RWPE1 (cell line): ENCODE measurements at regions not wholly inside any gene's neighbourhood (a gene's known extent, or its start where the extent isn't known, plus 50 kb on each side); places are given as distances from the start of the nearest gene placed in this dataset.

ENCODE experiments used
- CTCF ChIA-PET: fragments of 350-600 bp; sonication (Branson Sonifier 250); formaldehyde crosslinking; extraction: SDS; loops from one replicate; lab custom pipeline; 2021; lab: Yijun Ruan, JAX
- POLR2A ChIA-PET: fragments of 400-600 bp; formaldehyde crosslinking; extraction: SDS; loops from one replicate; lab custom pipeline; 2020; ENCODE audit warnings: antibody characterized with exemption; ENCODE audit not compliant: low non-redundant PET; lab: Yijun Ruan, JAX
- DNase-seq: peaks from one replicate; pipeline ENCODE4 v3.0.0; 2012; ENCODE audit warnings: low spot score
- H3K27ac ChIP-seq: fragments of 450-650 bp; 2 replicates; pipeline ENCODE4 v1.5.1; 2017
- TF ChIP-seq, protein P1 (sequence below): fragments of 450-650 bp; conservative IDR thresholded peaks from 2 replicates; pipeline ENCODE4 v1.5.1; 2017; ENCODE audit warnings: low read depth, mild to moderate bottlenecking

DNA sequence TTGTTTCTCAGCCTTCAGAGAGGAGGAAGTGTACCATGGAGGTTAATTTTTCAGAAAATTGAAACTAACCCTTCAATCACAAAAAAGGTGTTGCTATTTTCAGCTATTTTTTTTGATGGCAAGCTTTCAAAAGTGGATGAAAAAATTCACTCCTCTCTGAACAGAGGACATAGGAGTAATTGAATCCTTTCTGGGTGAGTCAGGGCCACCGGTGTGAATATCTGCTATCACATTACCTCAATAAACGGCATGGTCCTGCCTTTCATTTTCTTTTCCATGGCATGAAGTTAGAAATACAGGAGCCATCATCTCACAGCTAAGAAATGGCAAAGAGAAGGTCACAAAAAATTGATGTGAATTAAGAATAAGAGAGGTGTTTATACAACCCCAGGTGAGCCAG lies 90.2 kb upstream of the CCDC112 start:
- CTCF ChIA-PET, result no interaction called here
- no peak overlapping the region for H3K27ac ChIP-seq
- no peak for DNase-seq
- POLR2A ChIA-PET, result no interaction called here
- TF ChIP-seq, protein P1, sequence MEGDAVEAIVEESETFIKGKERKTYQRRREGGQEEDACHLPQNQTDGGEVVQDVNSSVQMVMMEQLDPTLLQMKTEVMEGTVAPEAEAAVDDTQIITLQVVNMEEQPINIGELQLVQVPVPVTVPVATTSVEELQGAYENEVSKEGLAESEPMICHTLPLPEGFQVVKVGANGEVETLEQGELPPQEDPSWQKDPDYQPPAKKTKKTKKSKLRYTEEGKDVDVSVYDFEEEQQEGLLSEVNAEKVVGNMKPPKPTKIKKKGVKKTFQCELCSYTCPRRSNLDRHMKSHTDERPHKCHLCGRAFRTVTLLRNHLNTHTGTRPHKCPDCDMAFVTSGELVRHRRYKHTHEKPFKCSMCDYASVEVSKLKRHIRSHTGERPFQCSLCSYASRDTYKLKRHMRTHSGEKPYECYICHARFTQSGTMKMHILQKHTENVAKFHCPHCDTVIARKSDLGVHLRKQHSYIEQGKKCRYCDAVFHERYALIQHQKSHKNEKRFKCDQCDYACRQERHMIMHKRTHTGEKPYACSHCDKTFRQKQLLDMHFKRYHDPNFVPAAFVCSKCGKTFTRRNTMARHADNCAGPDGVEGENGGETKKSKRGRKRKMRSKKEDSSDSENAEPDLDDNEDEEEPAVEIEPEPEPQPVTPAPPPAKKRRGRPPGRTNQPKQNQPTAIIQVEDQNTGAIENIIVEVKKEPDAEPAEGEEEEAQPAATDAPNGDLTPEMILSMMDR, result no peak

DNA sequence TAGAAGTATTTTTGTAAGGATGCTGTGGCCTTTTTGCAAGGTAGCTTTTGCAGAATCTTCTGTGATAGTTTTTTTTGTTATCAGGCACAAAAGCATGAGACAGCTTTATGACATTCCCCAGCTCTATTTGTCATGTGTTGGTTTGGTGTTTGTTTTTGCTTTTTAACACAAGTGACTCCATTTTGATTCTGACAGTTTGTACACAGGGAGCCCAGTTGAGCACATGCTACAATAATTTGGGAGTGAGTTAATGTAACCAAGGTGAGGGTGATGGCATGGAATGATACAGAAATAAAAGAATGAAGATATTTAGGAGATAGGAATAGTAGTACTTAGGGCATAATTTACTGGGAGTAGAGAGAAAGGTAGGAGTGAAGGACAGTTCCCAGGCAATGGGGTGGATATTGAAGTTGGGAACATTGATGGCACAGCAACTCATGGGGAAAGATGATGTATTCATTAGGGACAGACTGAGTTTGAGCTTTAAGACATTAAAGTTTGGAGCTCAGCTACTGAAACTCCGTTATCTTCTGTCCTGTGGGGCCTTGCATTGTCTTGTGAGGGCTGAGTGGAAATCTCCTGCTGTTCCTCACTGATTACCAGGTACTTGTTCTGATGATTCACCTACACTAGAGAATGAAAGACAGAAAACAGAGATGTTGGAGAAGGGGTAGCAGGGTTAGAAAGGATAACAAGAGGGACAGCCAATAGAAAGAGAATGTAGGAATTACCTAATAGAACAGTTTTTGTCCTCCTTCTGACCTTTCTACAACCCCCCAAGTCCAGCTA lies 88.3 kb upstream of the CCDC112 start:
- H3K27ac ChIP-seq, result no peak overlapping the region
- POLR2A ChIA-PET, result no interaction called here
- TF ChIP-seq, protein P1, result no peak
- DNase-seq, result no peak
- CTCF ChIA-PET, result no interaction called here

DNA sequence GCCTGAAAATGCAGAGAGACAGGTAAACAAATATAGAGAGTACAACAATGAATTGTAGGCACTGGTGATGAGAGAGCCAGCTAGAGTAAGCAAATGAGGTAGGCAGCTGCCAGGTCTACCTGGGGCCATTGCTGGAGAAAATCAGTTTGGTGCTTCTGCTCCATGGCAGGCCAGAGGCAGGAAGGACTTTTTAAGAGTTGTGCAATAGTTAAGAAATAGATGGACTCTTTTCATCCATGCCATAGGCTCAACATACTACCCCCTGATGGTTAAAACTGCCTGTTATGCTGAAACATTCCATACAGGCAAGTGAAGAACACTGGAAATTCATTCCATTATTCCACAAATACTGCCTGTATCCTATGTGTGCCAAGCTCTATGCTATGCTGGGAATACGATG lies 86.5 kb upstream of the CCDC112 start:
- H3K27ac ChIP-seq, result no peak overlapping the region
- no peak for DNase-seq
- ChIA-PET CTCF (no interaction called here), POLR2A (no interaction called here)
- TF ChIP-seq, protein P1, result no peak

DNA sequence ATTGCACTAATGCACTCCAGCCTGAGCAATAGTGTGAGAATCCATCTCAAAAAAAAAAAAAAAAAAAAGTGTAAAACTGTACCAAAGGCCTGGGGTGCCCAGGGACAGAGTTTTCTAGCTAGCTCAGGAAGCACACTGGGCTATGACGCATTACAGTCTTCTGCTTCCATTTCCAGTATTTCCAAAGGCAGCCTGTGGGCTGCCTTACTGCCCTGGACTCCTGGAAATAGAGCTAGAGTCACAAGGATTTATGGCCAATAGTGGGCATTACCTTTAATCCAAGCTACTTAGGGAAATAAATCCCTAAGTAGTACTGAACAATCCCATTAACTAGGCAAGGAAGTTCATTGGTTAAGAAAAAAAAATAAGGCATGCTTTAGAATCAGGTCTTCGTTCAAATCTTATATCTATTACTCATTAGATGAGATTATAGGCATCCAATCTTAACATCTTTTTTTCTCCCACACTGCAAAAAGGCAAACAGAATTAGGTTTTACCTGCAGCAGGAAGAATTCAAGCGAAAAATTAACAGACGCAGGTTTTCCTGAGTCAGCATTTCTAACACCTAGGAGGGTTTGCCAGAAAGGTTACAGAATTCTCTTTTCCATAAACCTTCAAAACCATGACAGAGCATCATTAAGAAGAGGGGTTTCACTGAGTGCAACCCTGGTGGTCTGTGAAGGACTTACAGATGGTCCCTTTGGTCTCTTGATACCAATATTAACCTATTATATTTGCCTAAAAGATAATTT lies 85.6 kb upstream of the CCDC112 start:
- CTCF ChIA-PET, result interaction anchor here (0.5 to 0.6 kb wide), 2 partner anchors 31 to 103 kb away, joined by 3 read pairs; no protein-coding TSS in a partner anchor
- TF ChIP-seq, protein P1, result no peak
- H3K27ac ChIP-seq, result no peak overlapping the region
- DNase-seq, result no peak
- POLR2A ChIA-PET, result no interaction called here

DNA sequence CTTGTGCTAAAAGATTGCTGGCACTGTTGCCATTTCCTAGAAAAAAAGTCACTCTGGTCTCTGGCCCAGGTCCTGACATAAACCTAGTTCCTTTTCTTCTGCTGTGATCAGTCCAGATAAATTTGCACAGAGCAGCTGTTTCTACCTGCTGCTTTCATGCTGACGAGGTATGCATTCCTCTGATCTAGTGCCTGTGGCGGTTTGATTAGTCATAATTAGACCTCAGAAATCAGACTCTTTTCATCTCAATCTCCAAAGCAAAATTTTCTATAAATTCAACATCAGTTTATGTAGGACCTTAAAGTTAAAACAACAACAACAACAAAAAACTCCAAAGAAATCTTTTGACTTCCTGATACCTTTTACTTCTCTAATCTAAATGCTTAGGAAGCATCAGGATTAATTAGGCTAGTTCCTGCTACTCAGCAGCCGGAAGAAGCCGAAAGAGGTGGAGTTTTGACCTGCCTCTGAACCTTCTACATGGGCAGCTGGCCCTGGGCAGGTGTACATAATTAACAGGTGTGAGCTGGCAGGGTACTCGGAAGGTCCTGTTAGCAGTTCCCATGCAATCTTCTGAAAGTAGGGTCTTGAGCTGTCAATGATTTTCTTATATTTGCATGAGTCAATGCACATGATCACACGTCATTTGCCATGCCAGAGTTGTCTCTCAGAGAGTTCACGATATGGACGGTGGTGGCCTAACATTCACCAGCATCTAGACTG lies 83.3 kb upstream of the CCDC112 start:
- H3K27ac ChIP-seq, result no peak overlapping the region
- TF ChIP-seq, protein P1, result no peak
- CTCF ChIA-PET, result no interaction called here
- DNase-seq, result peak; percentile 83
- POLR2A ChIA-PET, result no interaction called here

DNA sequence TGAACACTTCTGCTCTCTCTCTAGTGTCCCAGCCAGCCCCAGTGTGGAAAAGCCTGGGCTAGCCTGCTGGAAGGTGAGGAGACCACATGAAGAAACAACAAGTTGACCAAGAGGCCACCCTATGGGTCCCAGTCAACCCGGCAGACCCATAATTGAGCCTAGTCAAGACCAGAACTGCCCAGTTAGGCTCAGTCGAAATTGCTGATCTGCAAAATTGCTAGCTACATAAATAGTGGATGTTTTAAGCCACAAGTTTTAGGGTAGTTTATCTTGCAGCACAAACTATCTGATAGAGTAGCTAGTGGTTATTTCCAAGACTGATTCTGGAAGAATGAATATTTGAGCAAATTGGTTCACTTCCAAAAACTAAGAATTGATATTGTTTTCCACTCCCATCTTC lies 82.3 kb upstream of the CCDC112 start:
- CTCF ChIA-PET, result interaction anchor here (0.6 to 0.7 kb wide), 2 partner anchors 23 to 161 kb away, joined by 3 read pairs; no protein-coding TSS in a partner anchor
- TF ChIP-seq, protein P1, result no peak

More for the DNA sequence above, 82.3 kb upstream of the CCDC112 start:
- POLR2A ChIA-PET, result no interaction called here
- no peak overlapping the region for H3K27ac ChIP-seq
- no peak for DNase-seq
